Amygdala (tissue), 56 donors: ENCODE measurements at regions not wholly inside any gene's neighbourhood (a gene's known extent, or its start where the extent isn't known, plus 50 kb on each side); places are given as distances from the start of the nearest gene placed in this dataset.

ENCODE experiments used
- DNase-seq, 56 donors: peaks; one replicate each; lab custom pipeline; 2025; lab: John Stamatoyannopoulos, UW

GRCh38 chr7:54469740-54470139 is 72.4 kb upstream of the VSTM2A start:
- DNase-seq = no peak

- DNase-seq = no peak
Observed at GRCh38 chr7:54476609-54477008, 65.6 kb upstream of the VSTM2A start.

GRCh38 chr7:54477083-54477482 is 65.1 kb upstream of the VSTM2A start:
- DNase-seq = no peak

- DNase-seq = peak in 1 of 56 donors; percentile 14
Observed at GRCh38 chr7:54483523-54483922, 58.7 kb upstream of the VSTM2A start.

- DNase-seq = no peak
Observed at GRCh38 chr7:54485044-54485443, 57.1 kb upstream of the VSTM2A start.
